Heart left ventricle (tissue), 16 donors: ENCODE measurements at regions not wholly inside any gene's neighbourhood (a gene's known extent, or its start where the extent isn't known, plus 50 kb on each side); places are given as distances from the start of the nearest gene placed in this dataset.

Experiments used
- ATAC-seq, 4 donors: fragments of 200-7000 bp; cut with Tn5 transposase; one replicate each; pipeline ENCODE4 v1.9.1; 2020 to 2022; ENCODE audit warnings: moderate library complexity in 4 of 4, mild to moderate bottlenecking in 3 of 4, moderate number of reproducible peaks in 1 of 4
- DNase-seq, 5 donors: peaks; one replicate each; pipeline ENCODE4 v3.0.0-alpha.2; 2020
- H3K27ac ChIP-seq, 12 donors: fragments of 200-600 bp; sonication (generic) in 4 of 12; one replicate each; pipeline versions ENCODE4 v1.5.0 to v1.8.0; 2016 to 2022; ENCODE audit warnings: mild to moderate bottlenecking in 2 of 12
- H3K27me3 ChIP-seq, 9 donors: fragments of 200-600 bp; sonication (generic) in 2 of 9; one replicate each; pipeline versions ENCODE4 v1.5.1 to v1.8.0; 2016 to 2022; ENCODE audit warnings: mild to moderate bottlenecking in 3 of 9
- H3K36me3 ChIP-seq, 9 donors: fragments of 200-600 bp; sonication (generic) in 2 of 9; one replicate each; pipeline versions ENCODE4 v1.5.0 to v1.8.0; 2018 to 2022; ENCODE audit warnings: mild to moderate bottlenecking in 2 of 9
- H3K4me1 ChIP-seq, 12 donors: fragments of 200-600 bp; sonication (generic) in 4 of 12; one replicate each; pipeline versions ENCODE4 v1.5.0 to v1.8.0; 2016 to 2022; ENCODE audit warnings: mild to moderate bottlenecking in 3 of 12
- H3K4me3 ChIP-seq, 12 donors: fragments of 200-600 bp; sonication (generic) in 4 of 12; one replicate each; pipeline versions ENCODE4 v1.5.0 to v1.8.0; 2017 to 2022; ENCODE audit warnings: mild to moderate bottlenecking in 9 of 12, moderate library complexity in 4 of 12
- H3K9me3 ChIP-seq, 12 donors: fragments of 200-600 bp; sonication (generic) in 4 of 12; one replicate each; pipeline versions ENCODE4 v1.5.0 to v1.8.0; 2016 to 2022; ENCODE audit warnings: mild to moderate bottlenecking in 1 of 12
- POLR2A ChIP-seq, 2 donors: fragments of 450-650 bp; IDR thresholded peaks; one replicate each; pipeline ENCODE4 v1.6.1; 2017; ENCODE audit warnings: antibody characterized with exemption in 2 of 2, mild to moderate bottlenecking in 2 of 2, moderate library complexity in 2 of 2
- WGBS, 4 donors: extraction: QIAGEN DNeasy Blood & Tissue Kit in 2 of 4; methylation state at CpG; one replicate each; pipeline versions ENCODE4 v1.1.5 to v1.1.7; 2013 to 2018; 5-methylcytosine and 5-hydroxymethylcytosine counted together
- intact Hi-C, 10 donors: fragments of 100-400 bp; cut with DNase I; formaldehyde crosslinking; loops; one replicate each; pipeline versions ENCODE4 v1.11.1 to v1.14.2; 2022
- TF ChIP-seq, protein P1 (sequence below), 12 donors: fragments of 200-600 bp; sonication (generic) in 4 of 12; IDR thresholded peaks; one replicate each; pipeline versions ENCODE4 v1.5.0 to v1.8.0; 2018 to 2022; ENCODE audit warnings: antibody characterized with exemption in 12 of 12, mild to moderate bottlenecking in 5 of 12
- donor health status: ischemic (EF 13 %, LVEDD 7.1; RV severe dilation, severe dysfunction).
- donor health status: healthy with polysubstance abuse.
- donor health status: DM: no; HTN: yes; CAD: no.
- donor health status: DM: no; HTN: no; CAD: no.
- donor health status: ischemic (EF 25% LVEDD 6.9; RV normal size, moderate dysfunction).
- donor health status: ischemic (EF 25% LVEDD 5.7; RV mildly dilated, moderate dysfunction).
- donor health status: healthy.
- donor health status: DM: yes; HTN: yes; CAD: no.
- donor health status: ischemic (EF 35%, LVEDD 5.7; RV mildly dilated, moderate dysfunction).
- donor health status: nonischemic (EF 11% LVEDD 7.7; RV severe dilation, severe dysfunction).
- donor health status: DM: yes; HTN: yes; CAD: no.
- donor health status: PGD.
- donor health status: ischemic (EF 29% LVEDD 5.4; RV normal size, mild dysfunction).
- donor health status: nonischemic (EF 23%, LVEDD 6.1; RV moderate dilation, normal function).

DNA sequence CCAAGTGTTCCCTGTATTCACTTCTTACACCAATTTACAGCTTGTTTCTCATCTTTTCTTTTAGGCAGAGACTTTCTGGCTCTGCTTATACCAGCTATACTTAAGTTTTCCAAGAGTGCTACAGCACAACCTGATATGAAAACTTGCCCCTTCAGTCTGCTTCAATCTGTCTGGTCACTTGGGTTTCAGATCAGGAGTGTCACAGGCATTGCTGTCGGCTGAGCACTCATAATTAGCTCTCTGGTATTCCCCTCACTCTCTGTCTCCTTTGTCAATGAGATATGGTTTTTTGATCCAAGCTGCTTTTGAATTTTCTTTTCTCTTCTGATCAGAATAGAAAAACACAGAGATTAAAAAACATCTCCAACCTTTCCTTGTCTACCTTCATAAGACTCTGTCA lies 194.9 kb upstream of the UMPS start:
- intact Hi-C loops: loop anchor here in 1 of 10 donors (5.0 kb wide), 1 partner anchor 33 kb away; no protein-coding TSS in a partner anchor
- TF ChIP-seq, protein P1, sequence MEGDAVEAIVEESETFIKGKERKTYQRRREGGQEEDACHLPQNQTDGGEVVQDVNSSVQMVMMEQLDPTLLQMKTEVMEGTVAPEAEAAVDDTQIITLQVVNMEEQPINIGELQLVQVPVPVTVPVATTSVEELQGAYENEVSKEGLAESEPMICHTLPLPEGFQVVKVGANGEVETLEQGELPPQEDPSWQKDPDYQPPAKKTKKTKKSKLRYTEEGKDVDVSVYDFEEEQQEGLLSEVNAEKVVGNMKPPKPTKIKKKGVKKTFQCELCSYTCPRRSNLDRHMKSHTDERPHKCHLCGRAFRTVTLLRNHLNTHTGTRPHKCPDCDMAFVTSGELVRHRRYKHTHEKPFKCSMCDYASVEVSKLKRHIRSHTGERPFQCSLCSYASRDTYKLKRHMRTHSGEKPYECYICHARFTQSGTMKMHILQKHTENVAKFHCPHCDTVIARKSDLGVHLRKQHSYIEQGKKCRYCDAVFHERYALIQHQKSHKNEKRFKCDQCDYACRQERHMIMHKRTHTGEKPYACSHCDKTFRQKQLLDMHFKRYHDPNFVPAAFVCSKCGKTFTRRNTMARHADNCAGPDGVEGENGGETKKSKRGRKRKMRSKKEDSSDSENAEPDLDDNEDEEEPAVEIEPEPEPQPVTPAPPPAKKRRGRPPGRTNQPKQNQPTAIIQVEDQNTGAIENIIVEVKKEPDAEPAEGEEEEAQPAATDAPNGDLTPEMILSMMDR (IDR thresholded peaks at IDR 0.05): no peak
- TF ChIP-seq POLR2A (IDR thresholded peaks at IDR 0.05): no peak

DNA sequence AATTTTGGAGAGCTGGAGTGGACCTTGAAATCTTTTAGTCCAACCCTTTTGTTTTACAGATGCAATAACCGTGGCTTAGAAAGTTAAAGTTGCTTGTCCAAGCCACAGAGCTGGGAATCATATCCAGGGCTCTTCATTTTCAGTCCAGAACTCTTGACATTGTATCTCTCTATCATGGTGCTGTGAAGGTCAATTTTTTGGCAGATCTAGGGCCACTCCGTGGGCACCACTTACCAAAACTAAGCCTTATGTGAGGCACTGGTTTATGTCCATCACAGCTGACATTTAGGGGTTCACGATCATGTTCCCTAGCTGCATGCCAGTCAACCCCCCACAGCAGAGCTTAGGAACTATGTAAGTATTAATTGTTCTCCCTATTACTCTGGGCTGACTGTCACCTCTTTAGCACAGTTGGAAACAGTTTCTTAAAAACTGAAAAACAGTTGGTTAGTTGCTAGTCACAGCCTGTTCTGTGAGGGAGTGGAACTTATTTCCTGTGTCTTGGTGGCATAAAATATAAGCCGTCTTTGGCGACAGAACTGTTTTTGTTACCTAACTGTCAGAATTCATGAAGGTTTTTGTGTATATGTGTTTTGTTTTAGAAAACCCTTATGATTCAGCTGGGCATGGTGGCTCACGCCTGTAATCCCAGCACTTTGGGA lies 189.6 kb upstream of the UMPS start:
- ATAC-seq (peak; percentile 74 to 95 (median 88)), DNase-seq (peak in 2 of 5 donors; percentile 33 to 35)
- Histone ChIP-seq H3K27me3 (no peaks in the 10 kb centered on the region), H3K4me3 (no peak overlapping the region), H3K4me1 (peaks cover 0 to 9% (median 0%) of the 10 kb centered on the region in 12 donors), H3K36me3 (no peaks in the 10 kb centered on the region), H3K27ac (peak overlapping the region in 8 of 12 donors; percentile 9 to 64 (median 23)), H3K9me3 (no peaks in the 10 kb centered on the region)
- no peak for TF ChIP-seq POLR2A (IDR thresholded peaks at IDR 0.05)
- TF ChIP-seq, protein P1 (IDR thresholded peaks at IDR 0.05): no peak
- WGBS, 4 donors: 62 to 67% (median 66%) methylated on average over 6 of the region's 6 CpGs
- intact Hi-C loops: loop anchor here in 1 of 10 donors (10.0 kb wide), 1 partner anchor 186 kb away; no protein-coding TSS in a partner anchor

More for the DNA sequence above, 194.9 kb upstream of the UMPS start:
- ATAC-seq (no peak), DNase-seq (no peak)
- Histone ChIP-seq H3K9me3 (no peaks in the 10 kb centered on the region), H3K27ac (no peak overlapping the region), H3K4me3 (no peak overlapping the region), H3K4me1 (peaks cover 0 to 5% (median 0%) of the 10 kb centered on the region in 12 donors), H3K27me3 (no peaks in the 10 kb centered on the region), H3K36me3 (no peaks in the 10 kb centered on the region)
- 62 to 68% (median 65%) methylated on average over 1 of the region's 1 CpG for WGBS, 4 donors

DNA sequence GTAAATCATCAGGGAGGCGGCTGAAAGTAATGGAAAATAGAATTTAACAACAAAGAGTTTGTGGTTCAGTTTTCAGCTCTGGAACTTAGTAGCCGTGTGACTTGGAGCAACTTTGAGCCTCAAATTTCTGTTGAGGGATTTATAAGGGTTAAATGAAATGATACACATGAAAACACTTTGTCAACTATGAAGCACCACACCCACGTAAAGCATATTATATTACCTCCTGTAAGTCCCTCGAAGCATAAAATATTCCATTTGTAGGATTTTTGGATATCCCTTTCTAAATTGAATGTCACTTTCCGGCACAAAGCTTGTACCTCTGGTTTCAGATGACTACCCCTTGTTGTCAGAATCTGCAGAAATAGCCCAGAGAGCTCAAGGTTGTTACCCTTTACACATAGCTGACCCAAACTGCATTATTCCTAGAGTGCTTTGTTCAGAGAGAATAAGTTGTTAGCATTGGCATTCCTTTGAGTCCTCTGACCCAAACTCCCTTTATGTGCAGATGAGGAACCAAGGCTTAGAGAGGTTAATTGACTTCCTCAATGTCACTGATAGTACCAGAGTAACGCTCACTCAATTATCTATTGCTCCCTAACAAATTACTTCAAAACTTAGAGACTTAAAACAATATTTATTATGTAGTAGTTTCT lies 187.9 kb upstream of the UMPS start:
- H3K27me3 ChIP-seq: no peaks in the 10 kb centered on the region
- no peak overlapping the region for H3K4me3 ChIP-seq
- no peaks in the 10 kb centered on the region for H3K36me3 ChIP-seq
- H3K9me3 ChIP-seq: no peaks in the 10 kb centered on the region
- TF ChIP-seq, protein P1 (IDR thresholded peaks at IDR 0.05): no peak
- no peak for TF ChIP-seq POLR2A (IDR thresholded peaks at IDR 0.05)
- peaks cover 0 to 9% (median 0%) of the 10 kb centered on the region in 12 donors for H3K4me1 ChIP-seq
- no peak overlapping the region for H3K27ac ChIP-seq
- 89 to 94% (median 92%) methylated on average over 6 of the region's 6 CpGs for WGBS, 4 donors
- no peak for DNase-seq
- no peak for ATAC-seq
- intact Hi-C loops: loop anchor here in 1 of 10 donors (10.0 kb wide), 1 partner anchor 188 kb away; no protein-coding TSS in a partner anchor

DNA sequence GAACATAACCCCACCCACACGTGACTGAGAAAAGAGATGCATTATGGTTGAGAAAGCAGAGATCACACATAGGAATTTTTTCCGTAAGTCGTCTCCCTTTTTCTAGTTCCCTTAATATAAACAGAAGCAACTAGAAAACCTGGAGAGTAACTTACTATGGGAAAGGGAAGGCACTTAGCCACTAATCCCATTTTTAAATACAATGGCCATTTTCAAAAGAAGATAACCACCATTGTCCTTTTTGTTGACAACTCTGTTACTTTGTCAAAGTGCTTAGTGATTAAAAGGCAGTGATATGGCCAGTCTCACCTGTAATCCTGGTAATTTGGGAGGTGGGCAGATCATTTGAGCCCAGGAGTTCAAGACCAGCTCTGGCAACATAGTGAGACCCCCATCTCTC lies 184.4 kb upstream of the UMPS start:
- DNase-seq: no peak
- intact Hi-C loops: loop anchor here in 3 of 10 donors (5.0 to 10.0 kb wide), 3 partner anchors 44 to 191 kb away; no protein-coding TSS in a partner anchor
- no peak for TF ChIP-seq POLR2A (IDR thresholded peaks at IDR 0.05)
- TF ChIP-seq, protein P1 (IDR thresholded peaks at IDR 0.05): no peak
- Histone ChIP-seq H3K36me3 (no peaks in the 10 kb centered on the region), H3K27me3 (no peaks in the 10 kb centered on the region), H3K9me3 (no peaks in the 10 kb centered on the region), H3K4me1 (peaks cover 0 to 8% (median 0%) of the 10 kb centered on the region in 12 donors), H3K27ac (no peak overlapping the region), H3K4me3 (no peak overlapping the region)
- ATAC-seq: no peak
- WGBS, 4 donors: 92 to 97% (median 95%) methylated on average over 3 of the region's 3 CpGs
